TTC549 (cell line): ENCODE measurements at regions not wholly inside any gene's neighbourhood (a gene's known extent, or its start where the extent isn't known, plus 50 kb on each side); places are given as distances from the start of the nearest gene placed in this dataset.

Experiments used
- FAIRE-seq: peaks from 2 replicates; lab custom pipeline; 2012; peaks lifted over from hg19 to GRCh38; lab: Jason Lieb, UNC

GRCh38 chr5:112025757-112026156, 268.8 kb upstream of the NREP start:
- no peak for FAIRE-seq

- no peak for FAIRE-seq
Measured at GRCh38 chr5:112024769-112025168, 267.8 kb upstream of the NREP start.

GRCh38 chr5:112024221-112024620, 267.2 kb upstream of the NREP start:
- FAIRE-seq = no peak

DNA sequence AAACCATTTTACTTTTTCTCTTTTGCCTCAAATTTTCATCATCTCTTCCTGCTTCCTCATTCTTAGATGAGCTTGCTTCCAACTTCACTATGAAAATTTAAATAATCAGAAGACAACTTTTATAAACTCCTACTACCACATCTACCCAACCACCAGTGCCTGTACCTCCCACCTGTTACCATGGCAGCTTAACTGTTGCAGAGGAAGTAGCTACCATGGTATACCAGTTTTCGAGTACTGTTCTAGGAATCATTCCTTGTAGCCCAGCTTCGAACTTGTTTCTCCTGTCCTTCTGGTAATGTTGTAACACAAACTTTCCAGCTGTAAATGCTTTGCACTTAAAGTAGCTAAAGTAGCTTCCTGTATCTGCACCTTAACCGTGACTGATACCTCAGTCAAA, 266.8 kb upstream of the NREP start:
- FAIRE-seq = no peak

DNA sequence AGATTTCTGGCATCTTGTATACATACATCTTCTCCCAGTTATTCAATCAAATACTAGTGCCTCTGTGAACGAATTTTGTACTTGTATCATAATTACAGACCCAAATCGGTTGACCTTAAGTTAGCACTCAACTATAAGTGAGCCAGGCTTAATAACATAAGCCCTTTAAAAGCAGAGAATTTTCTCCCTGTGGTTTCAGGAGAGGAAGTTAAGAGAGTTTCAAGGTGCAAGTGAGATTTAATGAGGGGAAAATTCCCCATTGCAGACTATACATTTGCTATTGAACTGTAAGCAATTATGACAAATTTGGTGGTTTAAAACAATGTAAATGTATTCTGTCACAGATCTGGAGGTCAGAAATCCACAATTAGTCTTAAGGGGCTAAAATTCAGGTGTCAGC, 261.9 kb upstream of the NREP start:
- FAIRE-seq = no peak

GRCh38 chr5:112016980-112017379, 260.0 kb upstream of the NREP start:
- FAIRE-seq = no peak

DNA sequence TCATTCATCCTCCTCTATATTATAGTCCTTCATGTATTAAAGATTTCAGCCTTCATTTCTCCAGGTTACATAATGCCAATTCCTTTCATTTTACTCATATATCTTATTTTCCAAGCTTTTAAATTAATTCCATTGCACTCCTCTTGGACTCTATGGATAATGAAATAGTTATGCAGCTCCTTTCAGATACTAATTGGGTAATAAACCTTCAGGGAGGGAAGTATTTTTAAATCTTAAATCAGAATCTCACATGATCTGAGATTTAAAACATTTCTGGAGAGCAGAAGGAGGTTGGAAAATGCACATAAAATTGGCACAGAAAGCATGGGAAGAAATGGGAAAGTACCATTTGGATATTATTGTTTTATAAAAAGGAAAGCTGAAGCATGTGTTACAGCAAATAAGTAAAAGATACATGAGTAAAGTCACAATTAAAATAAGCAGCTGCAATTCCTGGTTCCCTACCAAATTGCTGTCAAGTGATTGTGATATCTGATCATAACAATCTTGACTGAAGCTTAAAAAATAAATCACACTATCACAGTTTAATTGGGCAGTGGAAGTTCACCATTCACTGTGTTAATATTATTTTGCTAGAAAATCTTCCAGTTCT, 257.9 kb upstream of the NREP start:
- no peak for FAIRE-seq

- FAIRE-seq = no peak
Measured at GRCh38 chr5:112013660-112014059, 256.7 kb upstream of the NREP start.

DNA sequence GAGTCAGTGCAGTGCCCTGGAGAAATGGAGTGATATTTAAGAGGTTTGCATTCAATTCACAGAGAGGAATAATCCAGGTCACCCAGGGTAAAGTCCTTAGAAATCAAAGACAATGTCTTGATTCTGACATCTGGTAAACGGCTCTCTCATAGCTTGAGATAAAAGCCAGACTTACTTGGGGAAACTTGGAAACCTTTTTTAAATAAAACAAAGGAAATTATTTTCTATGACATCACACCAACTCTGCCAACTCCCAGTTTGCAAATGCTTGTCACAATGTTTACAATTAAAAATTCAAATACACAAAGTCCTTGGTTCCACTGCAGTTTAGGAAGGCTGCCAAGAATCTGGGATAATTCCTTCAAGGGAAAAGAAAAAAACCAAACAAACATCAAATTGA, 255.1 kb upstream of the NREP start:
- no peak for FAIRE-seq

GRCh38 chr5:112010475-112010874, 253.5 kb upstream of the NREP start:
- no peak for FAIRE-seq

GRCh38 chr5:112006721-112007120, 249.7 kb upstream of the NREP start:
- FAIRE-seq = no peak

- FAIRE-seq = no peak
Measured at GRCh38 chr5:112005623-112005930, 248.6 kb upstream of the NREP start.

- no peak for FAIRE-seq
Measured at GRCh38 chr5:112004867-112005622, 248.1 kb upstream of the NREP start.

- FAIRE-seq = no peak
Measured at GRCh38 chr5:112002376-112002775, 245.4 kb upstream of the NREP start.

- FAIRE-seq = no peak
Measured at GRCh38 chr5:111999286-111999685, 242.3 kb upstream of the NREP start.

DNA sequence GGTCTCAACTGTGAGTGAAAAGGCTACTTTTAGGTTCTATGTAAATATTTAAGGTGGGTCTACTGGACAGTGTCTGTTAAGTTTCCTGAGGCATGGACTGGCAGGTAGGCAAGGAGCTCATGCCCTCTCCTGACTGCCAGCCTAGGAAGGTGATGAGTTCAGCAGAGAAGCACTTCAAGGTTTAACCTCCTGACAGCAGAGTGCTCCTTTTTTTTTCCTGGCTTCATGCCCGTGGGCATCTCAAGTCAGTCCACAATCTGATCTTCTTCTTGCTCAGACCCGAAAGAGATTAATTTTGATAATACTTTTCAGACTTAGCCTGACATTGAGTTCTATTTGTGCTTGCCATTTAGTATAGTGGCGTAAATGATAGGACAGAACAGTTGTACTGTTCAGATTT, 241.9 kb upstream of the NREP start:
- FAIRE-seq = no peak

DNA sequence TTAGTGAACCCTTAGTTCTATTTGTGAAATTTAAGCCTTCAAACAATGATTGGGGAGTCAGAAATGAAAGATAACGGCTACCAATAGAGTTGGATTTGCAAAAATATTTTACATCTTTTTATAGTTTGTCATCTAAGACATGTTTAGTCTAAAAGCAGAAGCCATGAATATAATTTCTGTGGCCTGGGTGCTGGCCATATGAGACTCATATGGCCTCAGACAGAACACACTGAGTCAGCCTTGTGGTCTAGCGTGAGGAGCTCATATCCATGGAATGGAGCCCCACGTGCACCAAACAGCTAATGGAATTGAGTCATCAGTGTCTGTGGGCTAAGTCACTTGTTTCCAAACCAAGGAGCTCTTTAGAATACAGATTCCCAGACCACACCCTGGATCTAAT, 240.7 kb upstream of the NREP start:
- FAIRE-seq = no peak

DNA sequence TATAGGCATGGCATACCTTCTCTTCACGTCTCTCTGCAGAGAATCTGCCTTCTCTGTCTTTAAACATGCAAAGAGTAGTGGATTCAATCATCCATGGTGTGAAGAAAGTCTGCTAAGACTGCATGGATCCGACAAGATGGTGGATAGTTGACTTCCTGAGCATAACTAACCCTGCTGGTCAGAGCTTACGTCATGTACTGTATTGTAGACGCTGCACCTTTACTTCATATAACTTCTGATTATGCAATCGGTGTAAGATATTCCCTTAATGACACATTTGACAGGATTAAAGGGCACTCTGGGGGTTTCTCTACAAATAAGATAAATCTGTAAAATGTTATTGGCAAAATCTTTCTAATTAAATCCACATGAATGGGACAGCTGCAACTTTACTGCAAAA, 240.3 kb upstream of the NREP start:
- FAIRE-seq = no peak

- no peak for FAIRE-seq
Measured at GRCh38 chr5:111996574-111996973, 239.6 kb upstream of the NREP start.

DNA sequence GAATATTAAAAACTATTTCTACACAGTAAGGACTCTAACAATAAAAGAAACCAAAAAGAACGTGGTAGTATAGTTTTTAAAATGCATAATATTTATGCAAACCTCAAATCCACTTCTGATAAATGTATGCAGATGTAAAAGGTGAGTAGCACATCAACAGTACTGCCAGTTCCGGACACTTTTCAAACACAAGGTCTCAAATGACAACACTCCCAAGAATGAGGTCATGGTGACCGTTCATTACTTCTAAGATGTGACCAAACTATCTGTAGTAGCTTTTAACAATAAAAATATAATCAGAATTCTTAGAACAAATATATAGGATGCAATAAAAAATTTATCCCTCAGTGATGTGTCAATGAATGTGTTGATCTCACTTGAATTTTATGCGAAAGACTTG, 238.7 kb upstream of the NREP start:
- no peak for FAIRE-seq

DNA sequence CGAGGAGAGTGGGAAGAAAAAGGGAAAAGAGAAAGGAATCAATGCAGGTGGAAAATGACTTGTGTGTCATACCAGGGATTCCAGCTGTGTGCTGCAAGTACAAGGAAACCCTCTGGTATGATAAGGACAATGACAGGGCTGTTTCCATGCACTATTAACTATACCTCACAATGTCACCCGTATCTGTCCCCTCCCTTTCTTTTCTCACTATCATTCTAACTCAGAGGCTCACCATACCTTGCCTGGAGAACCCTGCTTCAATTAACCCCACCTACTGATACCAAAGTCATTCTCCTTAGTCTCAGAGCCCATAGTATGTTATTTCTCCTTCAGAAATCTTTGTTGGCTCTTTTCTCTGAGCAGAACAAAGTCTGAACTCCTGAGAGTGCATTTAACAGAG, 236.2 kb upstream of the NREP start:
- FAIRE-seq = no peak

DNA sequence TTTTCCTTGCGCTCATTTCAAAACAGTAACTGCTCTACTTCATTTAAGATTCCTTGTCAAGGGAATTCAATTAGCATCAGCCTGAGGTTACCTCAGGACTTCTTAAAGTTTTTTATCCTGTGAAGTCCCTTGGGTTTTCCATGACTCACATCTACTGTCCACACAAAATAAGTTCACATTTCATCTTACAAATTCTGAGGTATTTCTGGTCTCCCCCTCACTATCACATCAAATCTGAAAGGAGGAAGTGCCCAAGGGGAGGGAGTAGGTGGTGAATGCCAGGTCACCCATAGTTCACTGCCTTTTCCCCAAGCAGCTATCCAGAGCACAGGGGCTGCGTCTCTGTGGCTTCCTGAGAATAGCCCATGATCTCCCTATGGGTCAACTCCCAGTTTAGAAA, 227.1 kb upstream of the NREP start:
- FAIRE-seq = no peak

DNA sequence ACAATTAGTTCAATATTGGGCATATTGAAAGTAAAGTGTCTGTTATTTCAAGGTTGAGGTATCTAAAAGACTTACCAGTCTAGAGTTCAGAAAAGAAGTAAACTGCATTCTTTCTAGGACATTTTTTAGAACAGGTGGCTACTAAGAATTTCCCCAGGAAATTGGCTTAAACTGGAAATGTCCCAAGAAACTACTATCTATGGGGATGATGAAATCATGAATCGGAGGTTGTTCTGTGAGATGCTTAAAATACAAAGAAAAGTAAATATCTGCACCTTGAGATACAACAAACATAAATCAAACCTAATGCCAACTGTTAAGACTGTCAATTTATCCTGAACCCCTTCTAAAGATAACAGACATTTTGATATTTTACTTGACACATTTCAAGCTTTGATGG, 226.5 kb upstream of the NREP start:
- no peak for FAIRE-seq

DNA sequence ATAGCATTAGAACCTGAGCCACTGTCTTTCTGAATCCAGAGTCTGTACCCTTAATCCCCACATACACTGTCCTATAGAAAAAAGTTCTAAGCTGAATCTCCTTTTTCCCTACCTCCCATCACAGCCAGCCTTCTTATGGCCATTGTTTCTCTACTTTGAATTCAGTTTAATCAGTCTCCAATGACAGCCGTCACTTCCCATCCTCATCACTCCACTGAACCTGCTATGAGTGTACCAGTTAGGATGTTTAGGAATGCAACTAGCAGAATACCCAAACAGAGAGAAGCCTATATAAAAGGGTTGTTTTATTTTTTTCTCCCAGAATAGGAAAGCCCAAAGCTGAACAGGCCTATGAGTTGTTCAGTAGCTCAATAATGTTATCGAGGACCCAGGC, 220.4 kb upstream of the NREP start:
- FAIRE-seq = no peak
